Esophagus squamous epithelium (tissue), 5 donors: ENCODE measurements at regions not wholly inside any gene's neighbourhood (a gene's known extent, or its start where the extent isn't known, plus 50 kb on each side); places are given as distances from the start of the nearest gene placed in this dataset.

Experiments
- DNase-seq: peaks from one replicate; lab custom pipeline; 2025; lab: John Stamatoyannopoulos, UW
- H3K27ac ChIP-seq, 4 donors: fragments of 200-600 bp; sonication (generic); one replicate each; pipeline ENCODE4 v1.5.1; 2016 to 2019; ENCODE audit warnings: mild to moderate bottlenecking in 1 of 4
- H3K27me3 ChIP-seq, 4 donors: fragments of 200-600 bp; sonication (generic); 1 replicate in 3 of 4; 2 replicates in 1 of 4; pipeline versions ENCODE4 v1.5.1 to v1.6.0; 2017 to 2021; ENCODE audit warnings: antibody characterized with exemption in 1 of 4
- H3K36me3 ChIP-seq, 3 donors: fragments of 200-600 bp; sonication (generic); one replicate each; pipeline ENCODE4 v1.5.1; 2016 to 2019
- H3K4me1 ChIP-seq, 3 donors: fragments of 200-600 bp; sonication (generic); one replicate each; pipeline ENCODE4 v1.5.1; 2017 to 2019
- H3K4me3 ChIP-seq, 4 donors: fragments of 200-600 bp; sonication (generic); 1 replicate in 3 of 4; 2 replicates in 1 of 4; pipeline ENCODE4 v1.5.1; 2016 to 2019; ENCODE audit warnings: mild to moderate bottlenecking in 2 of 4, moderate library complexity in 1 of 4
- H3K9me3 ChIP-seq, 3 donors: fragments of 200-600 bp; sonication (generic); one replicate each; pipeline ENCODE4 v1.5.1; 2016 to 2019
- CTCF ChIP-seq, 6 experiments: fragments of 450-650 bp in 4 of 6; fragments of 200-600 bp in 2 of 6; sonication (generic) in 2 of 6; IDR thresholded peaks; one replicate each; pipeline ENCODE4 v1.5.1; 2016 to 2019; ENCODE audit warnings: antibody characterized with exemption in 6 of 6, mild to moderate bottlenecking in 4 of 6, moderate library complexity in 4 of 6
- POLR2A ChIP-seq, 4 donors: fragments of 450-650 bp; IDR thresholded peaks; one replicate each; pipeline ENCODE4 v1.6.1; 2017; ENCODE audit warnings: antibody characterized with exemption in 4 of 4, mild to moderate bottlenecking in 4 of 4, moderate library complexity in 3 of 4
- WGBS, 2 donors: methylation state at CpG; one replicate each; pipeline ENCODE4 v1.1.5; 2018; 5-methylcytosine and 5-hydroxymethylcytosine counted together
- intact Hi-C: fragments of 100-400 bp; cut with DNase I; formaldehyde crosslinking; loops from one replicate; pipeline ENCODE4 v1.15.0; 2022
- donor health status: DM: yes; HTN: yes; CAD: no.

- H3K27ac ChIP-seq, result no peak overlapping the region
- TF ChIP-seq CTCF (IDR thresholded peaks at IDR 0.05), result no peak
- no peak for TF ChIP-seq POLR2A (IDR thresholded peaks at IDR 0.05)
- H3K27me3 ChIP-seq, result no peaks in the 10 kb centered on the region
- no peak for DNase-seq
- H3K4me1 ChIP-seq, result no peaks in the 10 kb centered on the region
- 66 to 79% methylated on average over 2 of the region's 2 CpGs for WGBS, 2 donors
- H3K4me3 ChIP-seq, result no peak overlapping the region
- intact Hi-C loops, result no loop called here
- H3K9me3 ChIP-seq, result no peaks in the 10 kb centered on the region
- no peaks in the 10 kb centered on the region for H3K36me3 ChIP-seq
Observed at GRCh38 chr3:110307065-110307809, 764.4 kb upstream of the NECTIN3 start.

GRCh38 chr3:110311541-110311940 lies 760.1 kb upstream of the NECTIN3 start:
- H3K9me3 ChIP-seq, result no peaks in the 10 kb centered on the region

GRCh38 chr3:110314512-110315114 lies 757.0 kb upstream of the NECTIN3 start:
- Histone ChIP-seq H3K27ac (no peak overlapping the region), H3K27me3 (no peaks in the 10 kb centered on the region), H3K36me3 (no peaks in the 10 kb centered on the region), H3K4me3 (no peak overlapping the region), H3K4me1 (no peaks in the 10 kb centered on the region), H3K9me3 (no peaks in the 10 kb centered on the region)
- TF ChIP-seq POLR2A (IDR thresholded peaks at IDR 0.05) (no peak), CTCF (IDR thresholded peaks at IDR 0.05) (peak; percentile 49 to 63 (median 60))
- intact Hi-C loops, result loop anchor here (10.0 kb wide), 1 partner anchor 580 kb away; no protein-coding TSS in a partner anchor
- no peak for DNase-seq
- WGBS, 2 donors, result 29 to 31% methylated on average over 7 of the region's 7 CpGs

More at GRCh38 chr3:110311541-110311940, 760.1 kb upstream of the NECTIN3 start:
- TF ChIP-seq CTCF (IDR thresholded peaks at IDR 0.05), result no peak
- no peak for TF ChIP-seq POLR2A (IDR thresholded peaks at IDR 0.05)
- intact Hi-C loops, result loop anchor here (10.0 kb wide), 1 partner anchor 577 kb away; no protein-coding TSS in a partner anchor
- Histone ChIP-seq H3K27me3 (no peaks in the 10 kb centered on the region), H3K4me1 (no peaks in the 10 kb centered on the region), H3K4me3 (no peak overlapping the region), H3K27ac (no peak overlapping the region), H3K36me3 (no peaks in the 10 kb centered on the region)
- DNase-seq, result no peak

GRCh38 chr3:110318108-110318507 lies 753.5 kb upstream of the NECTIN3 start:
- no peak overlapping the region for H3K4me3 ChIP-seq
- no peaks in the 10 kb centered on the region for H3K9me3 ChIP-seq
- no peak overlapping the region for H3K27ac ChIP-seq
- TF ChIP-seq CTCF (IDR thresholded peaks at IDR 0.05), result no peak
- no peak for TF ChIP-seq POLR2A (IDR thresholded peaks at IDR 0.05)
- DNase-seq, result no peak
- intact Hi-C loops, result loop anchor here (10.0 kb wide), 1 partner anchor 583 kb away; no protein-coding TSS in a partner anchor
- H3K27me3 ChIP-seq, result no peaks in the 10 kb centered on the region
- no peaks in the 10 kb centered on the region for H3K36me3 ChIP-seq
- no peaks in the 10 kb centered on the region for H3K4me1 ChIP-seq
- 63 to 73% methylated on average over 1 of the region's 1 CpG for WGBS, 2 donors

- H3K36me3 ChIP-seq, result no peaks in the 10 kb centered on the region
- intact Hi-C loops, result no loop called here
Observed at GRCh38 chr3:110323349-110323748, 748.3 kb upstream of the NECTIN3 start.

More at GRCh38 chr3:110323349-110323748, 748.3 kb upstream of the NECTIN3 start:
- DNase-seq, result no peak
- H3K27me3 ChIP-seq, result no peaks in the 10 kb centered on the region
- no peak for TF ChIP-seq CTCF (IDR thresholded peaks at IDR 0.05)
- no peak for TF ChIP-seq POLR2A (IDR thresholded peaks at IDR 0.05)
- no peak overlapping the region for H3K4me3 ChIP-seq
- no peaks in the 10 kb centered on the region for H3K9me3 ChIP-seq
- whole genome bisulfite sequencing, 2 donors, result 29 to 33% methylated on average over 1 of the region's 1 CpG
- no peak overlapping the region for H3K27ac ChIP-seq
- H3K4me1 ChIP-seq, result no peaks in the 10 kb centered on the region
